ENCODE measurements at regions not wholly inside any gene's neighbourhood (a gene's known extent, or its start where the extent isn't known, plus 50 kb on each side); places are given as distances from the start of the nearest gene placed in this dataset.

DNA sequence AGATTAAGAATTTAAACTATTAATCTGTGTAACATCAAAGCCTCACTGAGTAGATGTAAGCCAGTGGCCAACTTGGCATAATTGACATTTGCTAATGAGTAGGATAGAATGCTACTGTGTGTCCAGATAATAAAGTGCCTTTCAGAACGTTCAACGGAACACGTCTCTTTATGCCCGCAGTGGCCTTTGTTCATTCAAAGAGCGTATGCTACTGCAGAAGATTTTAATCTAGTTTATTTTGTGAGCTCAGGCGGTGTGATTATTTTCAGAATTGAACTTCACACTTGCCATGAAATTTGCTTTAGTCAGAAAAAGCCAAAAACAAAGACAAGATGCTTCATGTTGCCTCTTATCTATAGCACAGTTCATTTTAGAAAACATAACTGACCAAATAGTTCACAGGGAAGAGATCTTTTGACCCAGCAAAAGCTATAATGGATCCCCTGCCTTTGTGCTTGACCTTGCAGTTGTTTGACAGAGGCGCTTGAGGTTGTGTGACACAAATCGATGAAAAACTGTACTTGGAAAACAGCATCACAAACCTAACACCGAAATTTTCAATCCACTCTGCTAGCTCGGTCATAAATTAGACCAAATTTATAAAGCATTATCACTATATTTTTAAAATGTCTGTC, 530.9 kb upstream of the TYRP1 start:
- no peak for DNase-seq (ENCODE audit: low read depth)
- H3K4me3 ChIP-seq (ENCODE audit: low read length) = no peak overlapping the region
- TF ChIP-seq, protein P1, sequence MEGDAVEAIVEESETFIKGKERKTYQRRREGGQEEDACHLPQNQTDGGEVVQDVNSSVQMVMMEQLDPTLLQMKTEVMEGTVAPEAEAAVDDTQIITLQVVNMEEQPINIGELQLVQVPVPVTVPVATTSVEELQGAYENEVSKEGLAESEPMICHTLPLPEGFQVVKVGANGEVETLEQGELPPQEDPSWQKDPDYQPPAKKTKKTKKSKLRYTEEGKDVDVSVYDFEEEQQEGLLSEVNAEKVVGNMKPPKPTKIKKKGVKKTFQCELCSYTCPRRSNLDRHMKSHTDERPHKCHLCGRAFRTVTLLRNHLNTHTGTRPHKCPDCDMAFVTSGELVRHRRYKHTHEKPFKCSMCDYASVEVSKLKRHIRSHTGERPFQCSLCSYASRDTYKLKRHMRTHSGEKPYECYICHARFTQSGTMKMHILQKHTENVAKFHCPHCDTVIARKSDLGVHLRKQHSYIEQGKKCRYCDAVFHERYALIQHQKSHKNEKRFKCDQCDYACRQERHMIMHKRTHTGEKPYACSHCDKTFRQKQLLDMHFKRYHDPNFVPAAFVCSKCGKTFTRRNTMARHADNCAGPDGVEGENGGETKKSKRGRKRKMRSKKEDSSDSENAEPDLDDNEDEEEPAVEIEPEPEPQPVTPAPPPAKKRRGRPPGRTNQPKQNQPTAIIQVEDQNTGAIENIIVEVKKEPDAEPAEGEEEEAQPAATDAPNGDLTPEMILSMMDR (conservative IDR thresholded peaks at IDR 0.05; ENCODE audit: low read depth, low read length) = no peak

DNA sequence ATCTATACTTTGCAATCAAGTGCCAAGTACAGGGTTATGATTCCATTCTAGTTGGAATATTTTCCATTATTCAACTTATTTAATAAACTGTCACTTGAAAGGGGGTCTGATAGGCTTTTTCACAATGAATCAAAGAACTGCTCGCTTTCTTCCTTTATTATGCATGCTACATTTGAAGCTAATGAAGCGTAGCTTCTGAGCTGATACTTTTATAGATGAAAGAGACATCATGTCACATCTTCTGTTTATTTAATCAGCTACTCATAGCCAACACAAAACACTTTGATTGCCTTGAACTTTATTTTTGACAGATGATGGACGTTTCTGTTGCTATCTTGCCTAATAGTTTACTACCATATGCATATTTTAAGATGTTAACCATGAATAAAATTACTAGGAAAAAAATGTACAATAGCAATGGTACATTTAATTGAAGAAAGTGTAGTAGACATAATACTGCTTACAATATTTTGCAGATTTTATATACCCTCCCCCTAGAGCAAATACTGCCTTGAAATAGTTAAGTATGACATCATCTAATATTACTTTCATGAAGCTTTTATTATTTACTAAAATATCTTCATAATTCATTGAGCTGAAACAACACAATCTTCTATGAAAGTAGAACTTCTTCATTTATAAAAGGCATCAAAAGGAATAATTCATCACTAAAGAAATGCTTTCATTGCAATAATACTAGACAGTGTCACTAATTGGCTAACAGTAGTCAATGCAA, 529.3 kb upstream of the TYRP1 start:
- DNase-seq (ENCODE audit: low read depth) = no peak
- TF ChIP-seq, protein P1 (conservative IDR thresholded peaks at IDR 0.05; ENCODE audit: low read depth, low read length) = no peak

DNA sequence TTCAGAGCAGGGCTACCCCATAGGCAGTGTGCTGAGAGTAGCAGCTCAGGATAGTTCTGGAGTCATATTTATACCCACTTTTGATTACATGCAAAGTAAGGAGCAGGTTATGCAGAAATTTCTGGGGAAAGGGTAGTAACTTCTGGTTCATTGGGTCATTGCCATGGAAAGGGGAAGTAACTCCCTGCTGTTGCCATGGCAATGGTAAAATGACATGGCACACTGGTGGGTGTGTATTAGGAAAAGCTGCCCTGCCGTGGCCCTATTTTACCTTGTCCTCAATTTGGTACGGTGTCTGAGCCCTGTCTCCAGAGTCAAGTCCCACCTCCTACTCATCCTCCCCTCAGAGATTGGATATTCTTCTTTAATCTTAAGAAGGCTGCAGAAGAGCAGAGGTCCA, 526.7 kb upstream of the TYRP1 start:
- TF ChIP-seq, protein P1 (conservative IDR thresholded peaks at IDR 0.05; ENCODE audit: low read depth, low read length) = no peak
- H3K4me3 ChIP-seq (ENCODE audit: low read length) = no peak overlapping the region
- DNase-seq (ENCODE audit: low read depth) = no peak

More for the DNA sequence above, 529.3 kb upstream of the TYRP1 start:
- H3K4me3 ChIP-seq (ENCODE audit: low read length) = no peak overlapping the region

DNA sequence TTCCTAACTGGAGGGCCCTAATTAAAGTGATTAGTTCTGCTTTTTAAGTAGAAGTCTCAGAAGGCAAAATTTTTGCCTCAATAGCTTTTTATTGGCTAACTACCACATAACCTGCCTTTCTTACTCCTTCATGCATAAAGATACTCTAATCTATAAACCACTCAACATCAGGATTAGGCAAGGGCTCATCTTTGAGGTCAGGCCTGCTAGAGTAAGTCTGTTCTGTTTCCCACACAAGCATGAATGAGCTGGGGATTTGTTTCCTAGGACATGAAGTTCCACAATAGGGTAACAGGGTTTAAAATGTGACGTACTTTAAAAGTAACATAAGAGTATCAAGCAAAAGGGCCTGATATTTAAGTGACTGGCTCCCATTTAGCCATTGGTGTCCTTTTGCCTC, 522.7 kb upstream of the TYRP1 start:
- no peak overlapping the region for H3K4me3 ChIP-seq (ENCODE audit: low read length)
- DNase-seq (ENCODE audit: low read depth) = no peak
- TF ChIP-seq, protein P1 (conservative IDR thresholded peaks at IDR 0.05; ENCODE audit: low read depth, low read length) = no peak

DNA sequence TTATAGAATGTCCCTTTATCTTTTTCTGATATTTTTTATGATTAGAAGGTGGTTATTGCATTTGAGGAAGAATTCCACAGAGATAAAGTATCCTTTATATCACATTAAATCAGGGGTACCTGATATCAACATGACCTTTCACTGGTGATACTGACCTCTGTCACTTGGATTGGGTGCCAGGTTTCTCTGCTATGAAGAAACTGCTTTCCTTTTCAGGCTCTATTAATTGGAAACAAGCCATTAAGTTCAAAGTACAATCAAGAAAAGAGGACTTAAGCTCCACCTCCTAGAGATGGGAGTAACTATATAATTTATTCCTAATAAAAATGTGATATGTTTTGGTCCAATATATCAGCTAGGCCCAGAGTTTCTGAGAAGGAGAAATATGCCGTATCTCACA, 514.6 kb upstream of the TYRP1 start:
- TF ChIP-seq, protein P1 (conservative IDR thresholded peaks at IDR 0.05; ENCODE audit: low read depth, low read length) = no peak
- DNase-seq (ENCODE audit: low read depth) = no peak
- no peak overlapping the region for H3K4me3 ChIP-seq (ENCODE audit: low read length)

DNA sequence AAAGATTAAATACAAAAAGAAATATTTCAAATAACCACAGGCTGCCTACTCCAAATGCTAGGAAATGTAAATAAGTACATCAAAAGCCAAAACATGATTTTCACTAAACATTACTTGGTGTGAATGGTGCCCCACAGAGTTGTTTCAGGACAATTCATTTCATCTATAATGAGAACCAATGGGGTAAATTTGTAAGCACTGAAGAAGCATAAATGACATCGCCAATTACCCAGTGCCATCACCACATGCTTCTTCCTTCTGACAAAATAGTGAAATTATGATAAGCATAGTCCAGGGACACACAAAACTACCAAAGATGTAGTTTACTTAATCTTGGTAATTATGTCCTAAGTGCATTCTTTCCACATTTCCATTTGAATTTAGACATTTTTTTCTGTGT, 510.4 kb upstream of the TYRP1 start:
- no peak overlapping the region for H3K4me3 ChIP-seq (ENCODE audit: low read length)
- TF ChIP-seq, protein P1 (conservative IDR thresholded peaks at IDR 0.05; ENCODE audit: low read depth, low read length) = no peak
- DNase-seq (ENCODE audit: low read depth) = no peak

DNA sequence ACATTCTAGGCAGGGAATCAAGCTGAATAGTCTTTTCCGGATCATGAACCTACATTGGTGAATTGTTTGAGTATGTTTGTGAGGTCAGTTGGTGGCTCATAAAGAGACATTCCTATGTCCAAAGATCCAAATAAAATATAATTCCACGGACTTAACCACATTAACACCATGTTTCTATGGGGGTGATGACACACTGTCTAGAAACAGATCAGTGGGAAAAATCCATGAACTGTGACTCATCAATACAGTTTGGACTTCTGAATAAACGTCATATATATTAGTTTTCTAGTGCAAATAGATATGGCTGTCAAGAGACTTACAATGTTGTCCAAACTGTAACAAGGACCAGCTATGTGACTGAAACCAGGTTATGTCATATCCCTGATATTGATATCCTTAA, 509.9 kb upstream of the TYRP1 start:
- no peak overlapping the region for H3K4me3 ChIP-seq (ENCODE audit: low read length)
- TF ChIP-seq, protein P1 (conservative IDR thresholded peaks at IDR 0.05; ENCODE audit: low read depth, low read length) = no peak

More for the DNA sequence above, 509.9 kb upstream of the TYRP1 start:
- no peak for DNase-seq (ENCODE audit: low read depth)

Data from retinal pigment epithelial cell (primary cell).